OCI-LY1 (cell line): ENCODE measurements at regions not wholly inside any gene's neighbourhood (a gene's known extent, or its start where the extent isn't known, plus 50 kb on each side); places are given as distances from the start of the nearest gene placed in this dataset.
A peak's percentile ranks its signal among the peaks of the same experiment; 100 is the strongest.

ENCODE experiments used
- H2AFZ ChIP-seq: fragments of 200-600 bp; sonication (generic), shearing (Covaris generic); 2 replicates; pipeline ENCODE4 v1.6.0; 2014; ENCODE audit warnings: antibody characterized with exemption, mild to moderate bottlenecking, low read length
- H3F3A ChIP-seq: fragments of 200-600 bp; sonication (generic), shearing (Covaris generic); 2 replicates; pipeline ENCODE4 v1.6.0; 2014; ENCODE audit warnings: mild to moderate bottlenecking, antibody characterized with exemption, low read length, moderate library complexity; ENCODE audit not compliant: insufficient read depth
- H3K27ac ChIP-seq: fragments of 200-600 bp; sonication (generic); 2 replicates; pipeline ENCODE4 v1.5.1; 2014; ENCODE audit warnings: low read length, mixed run types, mild to moderate bottlenecking, low read depth; ENCODE audit not compliant: poor library complexity, severe bottlenecking
- H3K27me3 ChIP-seq: fragments of 200-600 bp; sonication (generic); 2 replicates; pipeline ENCODE4 v1.6.0; 2014; ENCODE audit warnings: antibody characterized with exemption, mild to moderate bottlenecking, low read length, moderate library complexity; ENCODE audit not compliant: insufficient read depth
- H3K36me3 ChIP-seq: fragments of 200-600 bp; sonication (generic); 2 replicates; pipeline ENCODE4 v1.6.1; 2014; ENCODE audit warnings: mild to moderate bottlenecking, antibody characterized with exemption, low read length, moderate library complexity, mixed read lengths; ENCODE audit not compliant: insufficient read depth
- H3K4me1 ChIP-seq: fragments of 200-600 bp; sonication (generic); 2 replicates; pipeline ENCODE4 v1.5.1; 2014; ENCODE audit warnings: mild to moderate bottlenecking, low read length, moderate library complexity; ENCODE audit not compliant: insufficient read depth, severe bottlenecking
- H3K4me2 ChIP-seq: fragments of 200-600 bp; sonication (generic), shearing (Covaris generic); 2 replicates; pipeline ENCODE4 v1.6.1; 2014; ENCODE audit warnings: low read length
- H3K4me3 ChIP-seq: fragments of 200-600 bp; sonication (generic); 2 replicates; pipeline ENCODE4 v1.5.1; 2014; ENCODE audit warnings: low read length, low read depth, mild to moderate bottlenecking, mixed read lengths; ENCODE audit not compliant: poor library complexity, severe bottlenecking
- H3K79me2 ChIP-seq: fragments of 200-600 bp; shearing (Covaris generic); 2 replicates; pipeline ENCODE4 v1.6.1; 2016; ENCODE audit warnings: mixed run types, low read length, mixed read lengths; ENCODE audit not compliant: insufficient read depth
- H3K9ac ChIP-seq: fragments of 200-600 bp; sonication (generic), shearing (Covaris generic); 2 replicates; pipeline ENCODE4 v1.6.1; 2014; ENCODE audit warnings: mild to moderate bottlenecking, low read length, mixed read lengths
- H3K9me2 ChIP-seq: fragments of 200-600 bp; sonication (generic), shearing (Covaris generic); 2 replicates; pipeline ENCODE4 v1.6.1; 2014; ENCODE audit warnings: low read depth, mild to moderate bottlenecking, low read length, mixed read lengths
- H3K9me3 ChIP-seq: fragments of 200-600 bp; shearing (Covaris generic); 2 replicates; pipeline ENCODE4 v1.6.1; 2014; ENCODE audit warnings: low read length, mixed read lengths
- H4K20me1 ChIP-seq: fragments of 200-600 bp; sonication (generic), shearing (Covaris generic); 2 replicates; pipeline ENCODE4 v1.6.0; 2016; ENCODE audit warnings: mild to moderate bottlenecking, low read length; ENCODE audit not compliant: insufficient read depth
- CTCF ChIP-seq: fragments of 200-600 bp; sonication (generic), shearing (Covaris generic); IDR thresholded peaks from 2 replicates; pipeline ENCODE4 v1.5.1; 2017; ENCODE audit warnings: mild to moderate bottlenecking, antibody characterized with exemption, low read length, moderate library complexity, mixed read lengths
- EZH2 ChIP-seq: fragments of 200-600 bp; sonication (generic), shearing (Covaris generic); IDR thresholded peaks from 2 replicates; pipeline ENCODE4 v1.8.0; 2017; ENCODE audit warnings: borderline replicate concordance, mixed run types, mild to moderate bottlenecking, antibody characterized with exemption, low read length, moderate library complexity, mixed read lengths

GRCh38 chr4:187178587-187178986 lies 454.9 kb upstream of the FAT1 start:
- H3K9me3 ChIP-seq = no peaks in the 10 kb centered on the region
- TF ChIP-seq CTCF = no peak
- no peak for TF ChIP-seq EZH2
- H3F3A ChIP-seq = no peaks in the 10 kb centered on the region

GRCh38 chr4:187179086-187180058 lies 455.7 kb upstream of the FAT1 start:
- no peak overlapping the region for H3K4me3 ChIP-seq
- peak overlapping the region; percentile 34 for H3K27ac ChIP-seq
- H2AFZ ChIP-seq = peak overlapping the region; percentile 80
- no peak overlapping the region; the same call in 1 of the 2 replicates for H3K4me2 ChIP-seq
- H3K79me2 ChIP-seq = no peaks in the 10 kb centered on the region
- H4K20me1 ChIP-seq = no peaks in the 10 kb centered on the region
- H3F3A ChIP-seq = no peaks in the 10 kb centered on the region
- no peaks in the 10 kb centered on the region for H3K9me3 ChIP-seq
- peaks cover 44% of the 10 kb centered on the region for H3K4me1 ChIP-seq
- H3K9ac ChIP-seq = no peak overlapping the region
- TF ChIP-seq CTCF = no peak
- no peak for TF ChIP-seq EZH2
- no peaks in the 10 kb centered on the region for H3K27me3 ChIP-seq
- no peaks in the 10 kb centered on the region for H3K9me2 ChIP-seq
- no peaks in the 10 kb centered on the region for H3K36me3 ChIP-seq

More at GRCh38 chr4:187178587-187178986, 454.9 kb upstream of the FAT1 start:
- Histone ChIP-seq H3K9me2 (no peaks in the 10 kb centered on the region), H3K27me3 (no peaks in the 10 kb centered on the region), H3K9ac (no peak overlapping the region), H3K36me3 (no peaks in the 10 kb centered on the region), H3K27ac (no peak overlapping the region), H3K4me3 (no peak overlapping the region), H4K20me1 (no peaks in the 10 kb centered on the region), H2AFZ (no peak overlapping the region), H3K79me2 (no peaks in the 10 kb centered on the region), H3K4me1 (peaks cover 45% of the 10 kb centered on the region), H3K4me2 (no peak overlapping the region)

GRCh38 chr4:187181054-187181453 lies 457.4 kb upstream of the FAT1 start:
- Histone ChIP-seq H4K20me1 (no peaks in the 10 kb centered on the region), H3K4me2 (no peak overlapping the region), H3K27me3 (no peaks in the 10 kb centered on the region), H3K9ac (no peak overlapping the region), H3K27ac (no peak overlapping the region), H3K36me3 (no peaks in the 10 kb centered on the region), H3K4me3 (no peak overlapping the region), H3K9me2 (no peaks in the 10 kb centered on the region), H3K9me3 (no peaks in the 10 kb centered on the region), H2AFZ (no peak overlapping the region), H3K79me2 (no peaks in the 10 kb centered on the region), H3K4me1 (peaks cover 38% of the 10 kb centered on the region), H3F3A (no peaks in the 10 kb centered on the region)
- TF ChIP-seq CTCF (no peak), EZH2 (no peak)
